Endothelial cell of umbilical vein (primary cell): ENCODE measurements at regions not wholly inside any gene's neighbourhood (a gene's known extent, or its start where the extent isn't known, plus 50 kb on each side); places are given as distances from the start of the nearest gene placed in this dataset.

Experiments
- CTCF ChIP-seq, 2 donors: IDR thresholded peaks; 1 replicate in 1 of 2; 2 replicates in 1 of 2; pipeline ENCODE4 v1.5.1; 2011; ENCODE audit warnings: low read length in 2 of 2, mild to moderate bottlenecking in 2 of 2, moderate library complexity in 2 of 2, control low read depth in 1 of 2, inconsistent platforms in 1 of 2, low read depth in 1 of 2; ENCODE audit not compliant: insufficient read depth in 1 of 2; ENCODE audit errors: extremely low read depth in 1 of 2
- EZH2 ChIP-seq: IDR thresholded peaks from 2 replicates; pipeline ENCODE4 v1.6.1; 2012; ENCODE audit warnings: borderline replicate concordance, low read depth, mild to moderate bottlenecking, moderate library complexity, low read length, inconsistent platforms; ENCODE audit not compliant: severe bottlenecking
- MYC ChIP-seq: IDR thresholded peaks from one replicate; pipeline ENCODE4 v1.6.1; 2011; ENCODE audit warnings: mild to moderate bottlenecking, low read depth, low read length
- POLR2A ChIP-seq: IDR thresholded peaks from 2 replicates; pipeline ENCODE4 v1.6.1; 2012; ENCODE audit warnings: low read depth, mild to moderate bottlenecking, control low read depth, low read length
- POLR2AphosphoS5 ChIP-seq: IDR thresholded peaks from 2 replicates; pipeline ENCODE4 v1.6.1; 2012; ENCODE audit warnings: low read depth, mild to moderate bottlenecking, control low read depth, low read length, moderate library complexity; ENCODE audit not compliant: insufficient read depth

- TF ChIP-seq CTCF (IDR thresholded peaks at IDR 0.05; ENCODE audit: extremely low read depth in 1 of 2, insufficient read depth in 1 of 2, low read depth in 1 of 2, low read length in 2 of 2) (no peak), POLR2A (no peak), EZH2 (no peak), POLR2AphosphoS5 (no peak), MYC (no peak)
Measured at GRCh38 chr16:62821824-62822223, 785.6 kb upstream of the CDH8 start.
